CMK (cell line): ENCODE measurements at regions not wholly inside any gene's neighbourhood (a gene's known extent, or its start where the extent isn't known, plus 50 kb on each side); places are given as distances from the start of the nearest gene placed in this dataset.

ENCODE experiments used
- DNase-seq: peaks from one replicate; pipeline ENCODE4 v3.0.0-alpha.2; 2010; ENCODE audit warnings: low read depth

DNA sequence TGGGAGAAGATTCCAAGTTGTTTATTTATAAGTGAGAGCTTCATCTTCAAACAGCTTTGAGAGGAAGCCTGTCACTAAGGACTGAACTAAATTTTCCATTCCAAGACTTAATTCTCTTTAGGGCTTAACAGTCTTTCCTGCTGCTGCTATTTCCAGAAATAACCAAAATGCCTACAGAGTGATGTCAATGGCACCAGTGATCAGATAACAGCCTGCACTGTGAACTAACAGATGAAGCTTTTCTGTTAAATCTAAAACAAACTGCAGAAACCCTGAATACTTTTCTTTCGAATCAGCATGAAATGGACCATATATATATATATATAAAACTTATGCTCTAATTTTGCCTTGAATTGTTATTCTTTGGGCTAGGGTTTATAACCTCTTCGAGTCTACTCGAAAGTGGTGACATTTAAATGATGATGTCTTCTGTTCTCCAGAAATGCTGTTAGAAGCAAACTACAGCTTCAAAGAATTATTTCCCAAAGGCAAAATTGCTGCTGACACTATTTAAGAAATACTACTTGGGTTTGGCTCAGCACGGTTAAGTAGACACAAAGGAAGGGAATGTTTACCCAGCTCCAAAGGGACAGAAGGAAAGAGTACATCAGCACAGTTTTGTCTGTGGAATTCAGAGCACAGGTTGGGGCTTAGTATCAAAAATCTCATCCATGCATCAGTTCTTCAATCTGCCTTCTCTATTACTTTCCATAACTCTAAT lies 238.5 kb upstream of the LRRN1 start:
- DNase-seq: no peak

DNA sequence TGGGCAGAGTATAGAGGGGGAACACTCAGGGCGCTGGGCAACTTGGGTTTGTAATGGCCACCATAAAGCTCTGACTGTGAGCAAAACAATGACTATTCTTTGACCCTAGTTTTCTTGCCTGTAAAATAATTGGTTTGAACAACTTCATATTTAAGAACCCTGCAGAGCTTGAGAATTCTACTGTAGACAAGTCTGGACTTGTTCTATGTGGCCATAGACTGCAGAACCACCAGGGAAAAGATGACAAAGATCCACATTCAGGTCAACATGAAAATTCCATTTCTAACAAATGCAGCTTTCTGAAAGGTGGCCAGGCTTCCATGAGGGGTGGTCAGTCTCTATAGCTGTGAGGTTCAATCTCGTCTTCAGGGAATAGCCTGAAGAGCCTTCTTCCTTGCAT lies 239.4 kb upstream of the LRRN1 start:
- no peak for DNase-seq

DNA sequence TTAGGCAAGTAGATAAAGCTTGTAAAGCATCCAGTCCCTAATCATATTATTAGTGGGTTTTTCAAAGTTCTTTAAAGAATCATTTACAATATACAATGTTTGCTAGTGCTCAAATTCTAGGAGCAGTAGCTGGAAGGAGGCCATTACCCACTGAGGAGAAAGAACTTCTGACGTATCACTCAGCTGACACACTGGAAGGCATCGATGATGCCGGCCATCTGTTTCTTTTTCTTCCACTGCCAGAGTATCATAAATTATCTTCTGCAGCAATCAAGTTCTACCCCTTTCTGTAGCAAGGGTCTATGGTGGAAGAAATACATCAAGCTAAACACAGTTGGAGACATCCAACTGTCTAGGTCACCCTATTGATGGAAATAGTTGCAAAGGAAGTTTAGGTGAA lies 243.2 kb upstream of the LRRN1 start:
- DNase-seq: no peak

DNA sequence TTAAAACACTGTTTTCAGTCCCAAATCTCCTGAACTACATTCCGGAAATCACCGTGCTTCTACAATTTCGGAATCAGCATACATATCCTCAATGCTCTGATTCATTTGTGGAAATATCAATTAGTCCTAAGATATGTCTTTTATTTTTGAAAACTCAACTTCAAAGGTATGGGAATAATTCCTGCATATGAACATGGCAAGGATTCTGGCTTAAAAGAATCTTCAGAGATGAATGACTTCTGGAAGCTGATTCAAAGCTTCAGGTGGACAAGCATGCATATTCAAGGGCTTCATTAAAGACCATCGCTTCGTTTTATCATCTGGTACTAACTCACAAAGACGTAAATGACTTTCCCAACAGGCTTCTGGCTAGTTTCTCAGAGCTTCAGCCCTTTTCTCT lies 246.0 kb upstream of the LRRN1 start:
- no peak for DNase-seq

DNA sequence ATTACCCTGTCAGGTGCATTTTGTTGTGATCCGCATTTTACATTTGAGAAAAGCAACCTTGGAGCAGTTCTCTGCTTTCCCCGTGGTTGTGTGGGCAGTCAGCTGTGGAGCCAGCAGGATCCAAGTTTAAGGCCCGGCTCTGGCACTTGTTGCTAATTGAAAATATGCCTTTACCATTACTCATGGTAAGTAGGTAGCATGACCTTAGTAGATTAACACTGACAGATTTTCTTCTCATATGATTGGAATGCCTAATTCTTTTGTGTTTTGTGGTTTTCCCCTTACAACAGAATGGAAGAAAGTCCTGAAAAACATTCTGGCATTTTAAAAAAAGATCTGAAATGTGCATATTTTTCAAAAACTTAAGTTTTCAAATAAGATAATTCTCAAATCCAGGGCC lies 246.5 kb upstream of the LRRN1 start:
- DNase-seq: no peak

DNA sequence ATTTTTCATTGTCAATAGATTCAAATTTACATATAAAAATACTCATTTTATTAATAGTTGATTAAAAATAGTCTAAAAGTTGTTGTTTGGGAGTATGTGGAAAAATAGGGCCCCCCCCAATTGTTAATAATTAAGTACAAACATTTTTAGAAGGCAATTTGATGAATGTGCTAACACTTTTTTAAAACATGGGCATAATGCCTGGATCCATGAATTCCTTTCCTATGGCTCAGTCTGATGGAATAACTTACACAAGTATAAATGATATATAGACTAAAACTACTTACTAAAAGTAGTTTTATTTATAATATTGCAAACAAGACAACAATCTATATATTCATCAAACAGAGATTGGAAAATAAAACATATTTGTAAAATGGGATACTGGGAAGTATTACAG lies 247.2 kb upstream of the LRRN1 start:
- no peak for DNase-seq

DNA sequence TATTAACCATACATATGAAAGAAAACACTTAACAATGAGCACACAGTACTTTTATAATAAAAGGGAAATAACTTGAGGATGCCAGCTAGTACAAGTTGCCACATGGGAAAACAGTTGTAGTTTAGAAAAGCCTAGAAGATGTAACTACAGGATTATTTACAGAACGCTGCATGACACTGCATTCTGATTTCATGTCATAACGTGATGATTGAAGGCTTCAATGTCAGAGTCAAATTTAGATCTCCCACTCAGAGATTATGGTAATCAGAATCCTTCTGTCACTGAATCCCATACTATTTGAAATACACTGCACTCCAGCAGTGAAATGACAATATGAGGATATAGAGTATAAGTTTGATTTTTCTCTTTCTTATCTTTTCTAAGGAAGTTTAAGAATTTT lies 253.9 kb upstream of the LRRN1 start:
- no peak for DNase-seq

DNA sequence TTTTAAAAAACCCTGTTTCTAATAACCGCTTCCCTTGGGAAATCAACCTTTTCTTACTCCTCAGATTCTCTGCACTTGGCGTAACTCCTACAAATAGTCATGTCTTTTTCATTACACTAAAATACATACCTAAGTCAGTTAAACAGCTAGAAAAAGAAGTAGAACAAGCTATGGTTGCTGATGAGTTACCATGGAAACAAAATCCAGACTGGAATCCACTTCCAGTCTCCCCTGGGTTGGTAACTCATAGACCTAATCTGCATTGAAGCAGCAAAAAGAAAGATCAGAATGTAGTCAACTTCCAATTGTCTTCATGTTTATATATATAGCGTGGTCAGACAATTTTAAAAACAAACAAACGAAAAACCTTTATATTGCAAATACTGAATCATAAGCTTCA lies 260.8 kb upstream of the LRRN1 start:
- no peak for DNase-seq

DNA sequence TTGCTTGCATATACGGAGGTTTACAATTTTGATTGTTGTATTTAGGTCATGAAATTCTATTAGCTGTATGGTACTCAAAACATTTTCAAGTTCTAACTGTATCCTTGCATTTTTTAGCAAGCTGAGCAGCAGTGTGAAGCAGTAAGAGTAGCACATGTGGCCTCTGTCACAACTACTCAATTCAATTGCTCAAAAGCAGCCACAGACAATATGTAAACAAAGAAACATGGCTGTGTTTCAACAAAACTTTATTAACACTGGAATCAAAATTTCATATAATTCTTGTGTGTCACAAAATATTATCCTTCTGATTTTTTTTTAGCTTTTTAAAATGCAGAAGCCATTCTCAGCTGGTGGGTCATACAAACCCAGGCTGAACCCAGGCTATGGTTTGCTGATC lies 266.7 kb upstream of the LRRN1 start:
- no peak for DNase-seq

DNA sequence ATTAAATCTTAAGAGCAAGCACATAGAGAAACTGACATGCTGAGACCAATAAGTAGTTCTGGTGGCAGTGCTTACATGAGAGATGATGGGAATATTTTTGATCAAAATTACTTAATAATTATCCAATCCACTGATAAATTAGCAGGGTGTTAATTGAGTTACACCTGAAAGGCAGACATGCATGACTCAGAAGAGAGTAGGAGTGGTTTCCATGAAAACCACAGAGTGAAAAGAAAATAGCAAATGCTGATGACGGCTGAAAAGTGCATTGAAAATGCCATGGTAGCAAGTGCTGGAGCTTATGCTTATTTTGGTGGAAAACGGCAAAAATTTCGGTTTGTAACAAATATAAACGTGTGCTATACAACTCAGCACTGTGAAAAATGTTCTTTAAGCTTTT lies 267.8 kb upstream of the LRRN1 start:
- no peak for DNase-seq

DNA sequence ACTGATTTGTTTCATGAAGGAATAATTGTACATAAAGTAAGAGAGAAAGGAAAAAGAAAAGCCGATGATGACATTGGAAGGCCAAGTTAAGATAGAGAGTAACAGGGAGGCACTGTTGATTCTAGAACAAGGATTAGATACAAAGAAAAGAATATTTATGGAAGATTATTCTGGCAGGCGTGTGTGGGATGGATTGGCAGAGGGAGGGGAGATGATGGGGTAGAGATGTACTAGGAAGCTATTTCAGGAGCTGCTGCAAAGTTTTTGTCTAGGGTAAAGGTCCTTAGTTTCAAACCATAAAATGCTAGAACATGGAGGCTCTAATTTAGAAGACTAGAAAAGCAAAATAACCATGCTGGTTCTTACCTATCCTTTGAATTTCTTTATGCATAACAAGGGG lies 280.0 kb upstream of the LRRN1 start:
- no peak for DNase-seq

DNA sequence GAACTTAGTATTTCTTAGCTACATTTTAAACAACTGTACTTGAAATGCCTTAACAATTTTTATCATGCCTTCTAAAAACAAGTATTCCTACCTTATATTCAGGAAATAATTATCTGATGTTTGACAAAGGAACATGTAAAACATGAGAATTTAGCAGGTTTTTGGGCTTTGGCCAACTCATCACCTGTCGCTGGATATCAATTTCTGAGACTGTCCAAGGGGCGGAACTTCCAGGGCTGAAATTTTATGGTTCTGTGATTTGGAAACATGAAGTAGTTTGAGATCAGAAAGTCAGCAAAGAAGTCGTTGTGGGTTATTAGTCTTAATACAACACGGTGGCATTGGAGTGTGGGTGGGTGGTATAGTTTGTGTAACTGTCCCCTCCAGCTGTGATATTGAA lies 282.2 kb upstream of the LRRN1 start:
- no peak for DNase-seq

DNA sequence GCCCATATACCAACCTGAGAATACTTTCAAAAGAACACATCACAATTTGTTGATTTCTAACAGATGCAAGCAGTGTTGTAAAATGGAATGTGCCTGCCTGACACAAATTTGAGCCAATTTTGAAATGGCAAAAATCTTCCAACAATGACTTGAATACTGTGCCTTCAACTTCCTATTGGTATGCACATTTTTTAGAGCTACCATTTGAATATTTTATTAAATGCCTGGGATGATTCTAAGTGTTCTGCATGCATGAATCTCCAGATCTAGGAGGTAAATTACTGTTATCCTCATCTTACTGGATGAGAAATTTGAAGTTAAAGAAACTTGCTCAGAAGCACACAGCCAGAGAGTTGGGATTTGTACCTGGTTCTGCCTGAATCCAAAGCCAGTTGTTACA lies 282.8 kb upstream of the LRRN1 start:
- no peak for DNase-seq

DNA sequence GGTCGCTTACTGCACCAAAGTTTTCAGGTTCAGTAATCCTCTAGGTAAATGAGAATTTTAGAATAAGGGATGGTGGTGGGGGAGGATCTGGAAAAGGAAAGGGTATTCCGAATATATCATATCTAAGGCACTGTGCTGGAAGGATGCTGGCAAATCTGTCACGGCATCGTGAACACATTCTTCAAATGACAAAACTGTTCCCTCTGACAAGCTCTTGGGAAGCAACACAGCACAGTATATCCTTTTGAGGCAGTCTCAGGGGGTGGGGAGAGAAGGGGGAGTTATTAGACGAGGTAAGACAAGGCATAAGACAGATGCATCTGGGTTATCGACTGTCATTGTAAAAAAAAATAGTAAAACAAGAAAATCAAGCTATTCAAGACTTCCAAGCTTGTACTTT lies 289.6 kb upstream of the LRRN1 start:
- DNase-seq: no peak

DNA sequence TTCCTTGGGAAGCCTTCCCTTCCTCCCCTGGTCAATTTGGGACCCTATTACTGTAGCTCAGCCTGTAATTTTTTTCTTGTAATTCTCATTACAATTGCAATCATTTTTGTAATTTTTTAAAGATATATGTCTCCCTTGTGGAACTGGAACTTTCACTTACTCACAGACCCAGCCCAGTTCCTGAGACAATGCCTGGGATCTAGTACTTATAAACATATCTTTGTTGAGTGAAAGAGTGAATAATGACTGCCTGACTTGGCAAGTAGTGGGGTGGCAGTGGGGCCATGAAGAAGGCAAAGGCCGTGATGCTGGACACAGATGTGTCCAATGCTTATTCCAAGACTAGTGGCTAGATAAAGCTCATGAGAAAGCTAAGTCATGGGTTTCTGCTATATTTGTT lies 294.5 kb upstream of the LRRN1 start:
- DNase-seq: no peak

DNA sequence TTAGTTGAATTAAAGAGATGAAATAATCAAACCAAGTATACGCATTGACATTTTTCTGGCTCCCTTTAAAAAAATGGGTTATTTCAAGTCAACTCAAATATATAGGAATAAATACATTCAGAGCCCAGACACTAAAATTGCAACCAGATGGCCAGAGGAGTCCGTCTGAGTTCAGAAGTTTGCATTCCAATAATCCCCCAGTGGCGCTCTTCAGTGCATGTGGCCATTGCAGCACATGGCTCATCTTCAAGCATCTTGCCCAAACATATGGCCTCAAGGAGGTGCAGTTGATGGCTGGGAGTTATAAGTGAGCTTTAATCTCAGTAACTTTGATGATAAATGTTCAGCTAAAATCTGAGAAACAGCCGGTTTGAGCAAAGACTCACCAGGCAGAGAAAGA lies 295.8 kb upstream of the LRRN1 start:
- DNase-seq: no peak

DNA sequence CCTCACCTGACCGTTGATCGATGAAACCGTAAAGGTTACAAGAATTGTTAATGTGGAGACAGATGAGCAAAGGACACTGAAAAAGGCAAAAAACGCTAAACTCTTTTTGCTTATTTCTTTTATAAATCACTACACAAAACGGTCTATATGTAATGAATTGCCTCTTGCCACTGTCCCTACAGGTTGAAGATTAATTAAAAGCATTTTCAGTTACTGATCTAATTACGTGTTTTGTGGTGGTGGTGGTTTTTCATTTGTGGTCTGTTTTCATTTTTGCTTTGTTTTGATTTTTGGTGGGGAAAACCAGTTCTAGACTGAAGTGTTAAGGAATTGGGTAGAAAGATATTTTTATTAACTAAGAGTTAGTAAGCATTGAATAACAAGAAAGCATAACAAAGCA lies 299.2 kb upstream of the LRRN1 start:
- no peak for DNase-seq

DNA sequence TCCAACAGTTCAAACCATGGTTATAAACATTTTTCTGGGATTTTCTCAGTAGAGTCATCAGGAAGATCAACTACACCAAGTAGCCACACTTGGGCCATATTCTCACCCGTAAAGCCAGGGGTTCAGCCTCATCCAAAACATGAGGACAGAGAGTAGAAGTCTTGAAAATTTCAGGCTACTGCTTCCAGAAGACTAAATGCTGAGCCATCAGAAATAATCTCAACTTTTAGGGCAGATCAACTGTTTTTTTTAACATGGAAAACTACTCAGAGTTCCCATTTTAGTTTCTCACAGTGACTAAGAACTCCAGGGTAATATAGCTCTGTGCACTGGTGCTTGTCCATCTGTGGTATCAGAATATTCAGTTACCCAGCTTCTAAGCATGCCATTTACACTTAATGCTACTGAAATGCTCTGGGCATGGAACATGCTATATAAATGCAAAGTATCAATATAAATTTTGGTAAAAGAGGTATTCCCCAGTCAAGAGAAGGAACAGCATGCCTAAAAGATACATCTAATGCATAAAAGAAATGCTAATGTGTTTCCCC lies 300.1 kb upstream of the LRRN1 start:
- DNase-seq: no peak

DNA sequence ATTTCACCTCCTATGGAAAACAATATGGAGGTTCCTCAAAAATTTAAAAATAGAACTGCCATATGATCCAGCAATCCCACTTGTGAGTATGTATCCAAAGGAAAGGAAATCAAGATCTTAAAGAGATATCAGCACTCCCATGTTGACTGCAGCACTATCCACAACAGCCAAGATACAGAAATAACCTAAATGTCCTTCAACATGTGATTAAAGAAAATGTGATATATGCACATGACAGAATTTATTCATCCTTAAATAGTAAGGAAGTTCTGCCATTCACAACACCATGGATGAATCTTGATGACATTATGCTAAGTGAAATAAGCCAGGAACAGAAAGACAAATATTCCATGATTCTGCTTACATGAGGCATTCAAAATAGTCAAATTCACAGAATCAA lies 303.6 kb upstream of the LRRN1 start:
- DNase-seq: no peak

DNA sequence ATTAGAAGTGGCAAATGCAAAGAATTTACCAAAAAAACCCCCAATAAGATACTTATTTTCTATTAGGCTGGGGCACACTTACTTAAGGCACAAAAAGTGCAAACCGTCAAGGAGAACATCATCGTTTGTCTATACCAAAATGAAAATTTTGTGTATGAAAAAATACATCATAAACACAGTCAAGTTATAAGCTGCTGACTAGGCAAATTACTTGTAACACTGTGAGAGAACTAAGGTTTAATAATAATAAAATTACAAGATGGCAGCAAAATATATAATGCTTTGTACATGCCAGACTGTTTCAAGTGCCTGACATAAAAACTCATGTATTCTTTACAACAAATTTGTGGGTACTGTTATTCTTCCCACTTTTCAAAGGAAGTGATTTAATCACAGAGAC lies 297.2 kb upstream of the CRBN start:
- DNase-seq: no peak

DNA sequence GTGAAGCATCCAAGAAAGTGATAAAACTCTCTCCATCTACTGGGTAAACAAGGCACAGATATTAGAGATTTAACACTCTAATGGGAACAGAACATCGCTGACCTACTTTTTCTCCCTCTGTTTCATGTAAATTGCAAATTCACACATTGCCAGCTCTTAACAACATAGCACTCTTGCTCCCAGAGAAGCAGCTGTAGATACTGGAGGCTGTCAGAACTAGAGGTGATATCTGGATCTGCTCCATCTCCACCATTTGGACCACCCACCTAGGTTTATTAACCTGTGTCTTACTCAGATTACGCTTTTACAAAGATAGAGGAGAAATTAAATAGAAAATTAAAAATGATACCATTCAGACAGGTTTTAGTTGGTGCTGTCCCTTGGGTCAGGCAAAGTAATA lies 289.1 kb upstream of the CRBN start:
- no peak for DNase-seq

DNA sequence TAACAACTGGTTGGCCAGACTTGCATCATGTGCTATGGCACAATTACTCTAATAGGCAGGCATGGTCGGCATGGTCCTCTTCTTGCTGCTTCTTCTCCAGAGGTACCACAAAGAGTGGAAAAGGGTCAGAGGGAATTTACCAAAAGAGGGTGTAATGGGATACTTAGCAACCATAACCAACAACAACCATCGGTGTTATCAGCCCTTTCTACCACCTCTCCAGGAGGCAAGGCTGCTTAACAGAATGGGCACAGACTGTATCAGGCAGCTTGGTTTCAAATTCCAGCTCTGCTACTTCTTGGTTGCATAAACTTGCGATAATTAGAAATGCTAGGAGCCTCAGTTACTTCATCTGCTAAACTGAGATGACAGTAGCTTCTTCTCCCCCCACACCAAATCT lies 284.6 kb upstream of the CRBN start:
- no peak for DNase-seq

DNA sequence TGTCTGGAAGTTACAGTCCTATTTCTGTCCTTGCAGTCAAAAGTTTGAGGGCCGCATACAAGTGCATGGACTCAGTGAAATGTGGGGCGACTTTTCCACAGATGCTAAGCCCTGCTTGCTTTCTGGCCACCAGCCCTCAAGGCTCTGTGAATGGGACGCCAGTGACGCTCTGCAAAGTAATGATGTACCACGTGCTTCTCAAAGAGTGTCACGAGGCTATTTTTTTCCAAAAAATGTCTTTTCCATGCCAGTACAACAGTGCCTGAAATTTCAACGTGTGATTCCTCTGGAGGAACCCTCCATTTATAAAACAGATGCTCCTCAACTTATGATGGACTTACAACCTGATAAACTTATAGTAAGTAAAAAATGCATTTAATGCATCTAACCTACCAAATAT lies 281.8 kb upstream of the CRBN start:
- no peak for DNase-seq

DNA sequence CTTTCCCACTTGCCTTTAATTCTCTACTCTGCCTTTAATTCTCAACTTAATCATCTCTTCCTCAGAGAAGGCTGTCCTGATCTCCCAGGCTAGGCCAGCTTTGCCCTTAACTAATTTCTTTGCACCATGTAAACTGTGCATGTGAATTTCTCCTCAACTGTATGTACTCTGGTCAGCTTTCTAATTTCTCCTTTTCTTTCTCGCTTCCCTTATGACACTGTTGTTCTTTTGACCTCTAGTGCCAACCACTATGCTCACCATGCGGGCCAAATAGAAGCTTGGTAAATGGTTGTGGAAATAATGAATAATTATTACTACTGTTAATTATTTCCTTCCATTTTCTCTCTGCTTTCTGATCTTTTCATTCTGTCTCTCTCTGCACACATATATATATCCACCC lies 269.0 kb upstream of the CRBN start:
- DNase-seq: no peak

DNA sequence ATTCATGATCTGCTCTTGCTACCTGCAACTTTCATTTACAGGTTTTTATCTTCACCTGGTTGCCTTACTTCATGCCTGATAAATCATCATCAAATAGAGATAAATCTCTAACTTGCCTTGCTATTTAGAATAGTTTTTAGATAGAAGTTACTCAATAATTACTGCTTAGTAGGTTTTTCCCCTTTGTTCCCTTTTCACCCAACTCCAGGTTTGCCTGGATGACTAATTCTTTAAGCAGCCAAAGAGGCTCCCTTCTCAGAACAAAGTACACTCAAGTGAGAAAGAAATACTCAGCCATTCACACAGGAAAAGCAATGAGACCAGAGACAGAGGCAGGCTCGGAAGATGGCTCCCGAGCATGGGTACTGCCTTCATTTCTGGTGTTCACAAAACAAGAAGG lies 268.1 kb upstream of the CRBN start:
- no peak for DNase-seq
